ENCODE measurements at regions not wholly inside any gene's neighbourhood (a gene's known extent, or its start where the extent isn't known, plus 50 kb on each side); places are given as distances from the start of the nearest gene placed in this dataset.

DNA sequence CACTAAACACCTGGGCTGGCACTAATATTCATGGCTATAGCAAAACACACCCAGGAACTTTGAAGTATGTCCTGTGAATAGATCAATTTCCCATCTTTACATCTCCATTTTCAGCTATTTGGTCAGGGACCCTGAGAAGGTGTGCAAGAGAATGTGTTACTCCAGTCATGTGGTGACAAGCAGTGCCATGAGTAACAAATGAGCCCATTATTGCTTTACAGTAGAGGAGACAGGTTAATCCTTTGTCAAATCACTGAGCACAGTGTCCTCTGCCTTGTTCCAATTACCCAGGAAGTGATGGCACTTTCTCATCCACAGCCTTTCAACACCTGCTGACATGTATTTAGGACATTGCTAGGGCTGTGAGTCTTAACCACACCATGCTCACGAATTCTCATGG is 664.8 kb upstream of the API5 start:
- H3K36me3 Mint-ChIP-seq (ENCODE audit: low read depth, unreplicated experiment): no peaks in the 10 kb centered on the region
- Histone ChIP-seq H3K79me2 (ENCODE audit: insufficient read depth, low read length) (no peaks in the 10 kb centered on the region), H3K27ac (ENCODE audit: low read depth, low read length) (no peak overlapping the region), H3K36me3 (ENCODE audit: insufficient read depth, low read length) (no peaks in the 10 kb centered on the region), H3K4me3 (ENCODE audit: insufficient read depth, low read depth, low read length) (no peak overlapping the region), H3K4me2 (ENCODE audit: low read length) (no peak overlapping the region), H4K20me1 (ENCODE audit: insufficient read depth, low read length) (no peaks in the 10 kb centered on the region), H3K9me3 (ENCODE audit: insufficient read depth, low read depth, low read length) (no peaks in the 10 kb centered on the region), H3K27me3 (ENCODE audit: insufficient read depth, low read length) (no peaks in the 10 kb centered on the region), H3K9ac (ENCODE audit: low read length) (no peak overlapping the region), H3K4me1 (ENCODE audit: insufficient read depth, low read length) (no peaks in the 10 kb centered on the region), H2AFZ (ENCODE audit: low read depth, low read length) (no peak overlapping the region)
- no peaks in the 10 kb centered on the region for H3K4me1 Mint-ChIP-seq (ENCODE audit: low read depth, unreplicated experiment)
- no peaks in the 10 kb centered on the region for H3K9me3 Mint-ChIP-seq (ENCODE audit: unreplicated experiment)
- no peak overlapping the region for H3K27ac Mint-ChIP-seq (ENCODE audit: unreplicated experiment)
- FAIRE-seq (no peak), DNase-seq (ENCODE audit: low read depth) (no peak)
- no peaks in the 10 kb centered on the region for H3K27me3 Mint-ChIP-seq (ENCODE audit: low read depth, unreplicated experiment)
- TF ChIP-seq, protein P1, sequence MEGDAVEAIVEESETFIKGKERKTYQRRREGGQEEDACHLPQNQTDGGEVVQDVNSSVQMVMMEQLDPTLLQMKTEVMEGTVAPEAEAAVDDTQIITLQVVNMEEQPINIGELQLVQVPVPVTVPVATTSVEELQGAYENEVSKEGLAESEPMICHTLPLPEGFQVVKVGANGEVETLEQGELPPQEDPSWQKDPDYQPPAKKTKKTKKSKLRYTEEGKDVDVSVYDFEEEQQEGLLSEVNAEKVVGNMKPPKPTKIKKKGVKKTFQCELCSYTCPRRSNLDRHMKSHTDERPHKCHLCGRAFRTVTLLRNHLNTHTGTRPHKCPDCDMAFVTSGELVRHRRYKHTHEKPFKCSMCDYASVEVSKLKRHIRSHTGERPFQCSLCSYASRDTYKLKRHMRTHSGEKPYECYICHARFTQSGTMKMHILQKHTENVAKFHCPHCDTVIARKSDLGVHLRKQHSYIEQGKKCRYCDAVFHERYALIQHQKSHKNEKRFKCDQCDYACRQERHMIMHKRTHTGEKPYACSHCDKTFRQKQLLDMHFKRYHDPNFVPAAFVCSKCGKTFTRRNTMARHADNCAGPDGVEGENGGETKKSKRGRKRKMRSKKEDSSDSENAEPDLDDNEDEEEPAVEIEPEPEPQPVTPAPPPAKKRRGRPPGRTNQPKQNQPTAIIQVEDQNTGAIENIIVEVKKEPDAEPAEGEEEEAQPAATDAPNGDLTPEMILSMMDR (IDR thresholded peaks at IDR 0.05; ENCODE audit: insufficient read depth, low read depth, low read length): no peak
- no peak for TF ChIP-seq EZH2 (IDR thresholded peaks at IDR 0.05; ENCODE audit: insufficient read depth, low read length)
- no peak overlapping the region for H3K4me3 Mint-ChIP-seq (ENCODE audit: unreplicated experiment)

DNA sequence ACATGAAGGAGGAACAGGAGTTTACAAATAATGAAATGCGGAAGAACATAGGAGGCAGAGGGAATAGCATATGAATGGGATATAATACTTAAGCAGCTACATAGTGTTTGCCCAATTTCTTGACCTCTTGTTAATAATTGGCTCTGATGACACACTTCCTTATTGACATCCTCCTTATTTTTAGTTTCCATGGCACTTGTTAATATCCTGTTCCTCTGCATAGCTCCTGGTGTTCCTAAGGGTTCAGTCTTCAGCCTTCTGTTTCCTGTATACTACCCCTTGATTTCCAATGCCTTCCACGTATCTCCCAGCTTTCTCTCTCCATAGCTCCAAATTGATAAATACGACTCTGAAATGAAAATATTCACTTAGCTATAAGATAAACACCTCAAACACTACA is 663.8 kb upstream of the API5 start:
- Histone ChIP-seq H3K9ac (ENCODE audit: low read length) (no peak overlapping the region), H4K20me1 (ENCODE audit: insufficient read depth, low read length) (no peaks in the 10 kb centered on the region), H2AFZ (ENCODE audit: low read depth, low read length) (no peak overlapping the region), H3K4me3 (ENCODE audit: insufficient read depth, low read depth, low read length) (no peak overlapping the region), H3K27ac (ENCODE audit: low read depth, low read length) (no peak overlapping the region), H3K9me3 (ENCODE audit: insufficient read depth, low read depth, low read length) (no peaks in the 10 kb centered on the region), H3K4me2 (ENCODE audit: low read length) (no peak overlapping the region), H3K27me3 (ENCODE audit: insufficient read depth, low read length) (no peaks in the 10 kb centered on the region), H3K36me3 (ENCODE audit: insufficient read depth, low read length) (no peaks in the 10 kb centered on the region), H3K4me1 (ENCODE audit: insufficient read depth, low read length) (no peaks in the 10 kb centered on the region), H3K79me2 (ENCODE audit: insufficient read depth, low read length) (no peaks in the 10 kb centered on the region)
- Mint-ChIP-seq H3K27ac (ENCODE audit: unreplicated experiment) (no peak overlapping the region), H3K36me3 (ENCODE audit: low read depth, unreplicated experiment) (no peaks in the 10 kb centered on the region), H3K4me3 (ENCODE audit: unreplicated experiment) (no peak overlapping the region), H3K27me3 (ENCODE audit: low read depth, unreplicated experiment) (no peaks in the 10 kb centered on the region), H3K9me3 (ENCODE audit: unreplicated experiment) (no peaks in the 10 kb centered on the region), H3K4me1 (ENCODE audit: low read depth, unreplicated experiment) (no peaks in the 10 kb centered on the region)
- FAIRE-seq (no peak), DNase-seq (ENCODE audit: low read depth) (no peak)
- TF ChIP-seq EZH2 (IDR thresholded peaks at IDR 0.05; ENCODE audit: insufficient read depth, low read length): no peak
- TF ChIP-seq, protein P1 (IDR thresholded peaks at IDR 0.05; ENCODE audit: insufficient read depth, low read depth, low read length): no peak

DNA sequence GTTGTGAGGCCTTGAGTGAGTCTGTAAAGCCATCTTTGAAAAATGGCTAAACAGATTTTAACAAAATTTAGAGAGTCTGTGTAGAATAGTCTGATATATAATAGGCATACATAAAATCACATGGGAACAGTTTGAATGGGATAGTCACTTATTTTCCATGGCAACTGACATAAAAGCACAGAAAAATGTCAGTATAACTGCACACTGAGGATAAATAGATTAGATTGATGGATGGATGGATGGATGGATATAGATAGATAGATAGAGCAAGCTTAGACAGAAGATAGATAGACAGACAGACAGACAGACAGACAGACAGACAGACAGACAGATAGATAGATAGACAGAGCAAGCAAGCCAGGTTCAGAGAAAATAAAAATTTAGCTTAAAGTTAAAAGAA is 660.2 kb upstream of the API5 start:
- Histone ChIP-seq H4K20me1 (ENCODE audit: insufficient read depth, low read length) (no peaks in the 10 kb centered on the region), H3K4me1 (ENCODE audit: insufficient read depth, low read length) (no peaks in the 10 kb centered on the region), H3K4me2 (ENCODE audit: low read length) (no peak overlapping the region), H3K36me3 (ENCODE audit: insufficient read depth, low read length) (no peaks in the 10 kb centered on the region), H3K27me3 (ENCODE audit: insufficient read depth, low read length) (no peaks in the 10 kb centered on the region), H3K79me2 (ENCODE audit: insufficient read depth, low read length) (no peaks in the 10 kb centered on the region), H2AFZ (ENCODE audit: low read depth, low read length) (no peak overlapping the region), H3K9ac (ENCODE audit: low read length) (no peak overlapping the region), H3K27ac (ENCODE audit: low read depth, low read length) (no peak overlapping the region), H3K9me3 (ENCODE audit: insufficient read depth, low read depth, low read length) (no peaks in the 10 kb centered on the region), H3K4me3 (ENCODE audit: insufficient read depth, low read depth, low read length) (no peak overlapping the region)
- Mint-ChIP-seq H3K27ac (ENCODE audit: unreplicated experiment) (no peak overlapping the region), H3K4me3 (ENCODE audit: unreplicated experiment) (no peak overlapping the region), H3K27me3 (ENCODE audit: low read depth, unreplicated experiment) (no peaks in the 10 kb centered on the region), H3K36me3 (ENCODE audit: low read depth, unreplicated experiment) (no peaks in the 10 kb centered on the region), H3K4me1 (ENCODE audit: low read depth, unreplicated experiment) (no peaks in the 10 kb centered on the region), H3K9me3 (ENCODE audit: unreplicated experiment) (no peaks in the 10 kb centered on the region)
- TF ChIP-seq, protein P1 (IDR thresholded peaks at IDR 0.05; ENCODE audit: insufficient read depth, low read depth, low read length): no peak
- no peak for TF ChIP-seq EZH2 (IDR thresholded peaks at IDR 0.05; ENCODE audit: insufficient read depth, low read length)
- FAIRE-seq: no peak
- DNase-seq (ENCODE audit: low read depth): no peak
